ENCODE measurements at regions not wholly inside any gene's neighbourhood (a gene's known extent, or its start where the extent isn't known, plus 50 kb on each side); places are given as distances from the start of the nearest gene placed in this dataset.

DNA sequence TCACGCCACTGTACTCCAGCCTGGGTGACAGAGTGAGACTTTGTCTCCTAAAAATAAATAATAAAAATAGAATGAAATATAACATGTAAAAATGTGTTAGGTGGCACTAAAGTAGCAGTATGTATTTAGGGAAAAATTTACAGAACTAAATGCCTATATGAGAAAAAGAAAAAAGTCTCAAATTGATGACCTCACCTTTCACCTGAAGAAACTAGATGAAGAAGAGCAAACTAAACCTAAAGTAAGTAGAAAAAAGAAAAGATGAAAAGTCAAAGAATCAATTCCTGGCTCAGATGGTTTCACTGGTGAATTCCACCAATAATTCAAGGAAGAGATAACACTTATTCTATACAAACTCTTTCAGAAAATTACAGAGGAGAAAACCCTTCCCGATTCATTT is 106.5 kb upstream of the NANOS1 start:
- TF ChIP-seq POLR2AphosphoS5 (IDR thresholded peaks at IDR 0.05; ENCODE audit: low read depth, low read length) (no peak), POLR2A (IDR thresholded peaks at IDR 0.05; ENCODE audit: low read depth, low read length) (no peak)
